ENCODE measurements at regions not wholly inside any gene's neighbourhood (a gene's known extent, or its start where the extent isn't known, plus 50 kb on each side); places are given as distances from the start of the nearest gene placed in this dataset.

DNA sequence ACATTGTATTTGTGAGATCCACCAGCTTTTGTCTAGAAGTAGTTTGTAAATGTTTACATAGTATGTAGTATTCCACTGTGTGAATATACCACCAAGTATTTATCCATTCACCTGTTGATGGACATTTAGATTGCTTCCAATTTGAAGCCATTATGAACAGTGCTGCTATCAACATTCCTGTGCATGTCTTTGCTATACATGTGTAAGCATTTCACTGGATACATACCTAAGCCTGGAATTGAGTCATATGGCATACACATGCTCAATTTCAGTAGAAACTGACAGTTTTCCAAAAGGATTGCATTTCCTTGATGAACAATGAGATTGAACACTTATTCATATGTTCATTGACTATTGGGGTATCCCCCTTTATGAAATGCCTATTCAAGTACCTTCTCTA is 540.6 kb upstream of the SOX9 start:
- TF ChIP-seq, protein P1, sequence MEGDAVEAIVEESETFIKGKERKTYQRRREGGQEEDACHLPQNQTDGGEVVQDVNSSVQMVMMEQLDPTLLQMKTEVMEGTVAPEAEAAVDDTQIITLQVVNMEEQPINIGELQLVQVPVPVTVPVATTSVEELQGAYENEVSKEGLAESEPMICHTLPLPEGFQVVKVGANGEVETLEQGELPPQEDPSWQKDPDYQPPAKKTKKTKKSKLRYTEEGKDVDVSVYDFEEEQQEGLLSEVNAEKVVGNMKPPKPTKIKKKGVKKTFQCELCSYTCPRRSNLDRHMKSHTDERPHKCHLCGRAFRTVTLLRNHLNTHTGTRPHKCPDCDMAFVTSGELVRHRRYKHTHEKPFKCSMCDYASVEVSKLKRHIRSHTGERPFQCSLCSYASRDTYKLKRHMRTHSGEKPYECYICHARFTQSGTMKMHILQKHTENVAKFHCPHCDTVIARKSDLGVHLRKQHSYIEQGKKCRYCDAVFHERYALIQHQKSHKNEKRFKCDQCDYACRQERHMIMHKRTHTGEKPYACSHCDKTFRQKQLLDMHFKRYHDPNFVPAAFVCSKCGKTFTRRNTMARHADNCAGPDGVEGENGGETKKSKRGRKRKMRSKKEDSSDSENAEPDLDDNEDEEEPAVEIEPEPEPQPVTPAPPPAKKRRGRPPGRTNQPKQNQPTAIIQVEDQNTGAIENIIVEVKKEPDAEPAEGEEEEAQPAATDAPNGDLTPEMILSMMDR (IDR thresholded peaks at IDR 0.05): no peak
- TF ChIP-seq EP300 (IDR thresholded peaks at IDR 0.05) (no peak), POLR2A (IDR thresholded peaks at IDR 0.05; ENCODE audit: low read depth) (no peak)
